KBM-7 (cell line): ENCODE measurements at regions not wholly inside any gene's neighbourhood (a gene's known extent, or its start where the extent isn't known, plus 50 kb on each side); places are given as distances from the start of the nearest gene placed in this dataset.
"Not testable (repeated sequence)": the region's sequence is repeated elsewhere in the genome, so short reads cannot be mapped to it uniquely, and the experiment has no call there.

Experiments
- DNase-seq: peaks from one replicate; pipeline ENCODE4 v3.0.0-alpha.2; 2015
- in situ Hi-C: fragments of 300-500 bp; cut with MboI; formaldehyde crosslinking; loops from 2 replicates; pipeline ENCODE4 v1.14.3; 2020; ENCODE audit warnings: low sequenced_read_pairs, low pct_unique_long_range_greater_than_20kb, mixed read lengths

GRCh38 chr22:44619560-44620128 lies 82.4 kb upstream of the PRR5 start:
- in situ Hi-C loops, DNase-seq: not testable (repeated sequence)

GRCh38 chr22:44618910-44619309 lies 83.1 kb upstream of the PRR5 start:
- in situ Hi-C loops, DNase-seq: not testable (repeated sequence)

GRCh38 chr22:44618400-44618799 lies 83.6 kb upstream of the PRR5 start:
- in situ Hi-C loops: no loop called here
- DNase-seq: no peak

- no peak for DNase-seq
- in situ Hi-C loops: no loop called here
These were observed 84.2 kb upstream of the PRR5 start for GRCh38 chr22:44617828-44618227.

- DNase-seq: no peak
- in situ Hi-C loops: no loop called here
These were observed 84.9 kb upstream of the PRR5 start for GRCh38 chr22:44616882-44617655.

GRCh38 chr22:44616461-44616860 lies 85.5 kb upstream of the PRR5 start:
- in situ Hi-C loops: no loop called here
- DNase-seq: no peak

- in situ Hi-C loops: no loop called here
- no peak for DNase-seq
These were observed 86.3 kb upstream of the PRR5 start for GRCh38 chr22:44615602-44616180.

GRCh38 chr22:44615146-44615545 lies 86.9 kb upstream of the PRR5 start:
- DNase-seq: no peak
- in situ Hi-C loops: no loop called here

- in situ Hi-C loops: no loop called here
These were observed 88.8 kb upstream of the PRR5 start for GRCh38 chr22:44613196-44613595.

GRCh38 chr22:44611880-44612496 lies 90.0 kb upstream of the PRR5 start:
- in situ Hi-C loops: no loop called here
- peak; percentile 62 for DNase-seq

More at GRCh38 chr22:44613196-44613595, 88.8 kb upstream of the PRR5 start:
- no peak for DNase-seq

- in situ Hi-C loops: no loop called here
- DNase-seq: no peak
These were observed 91.9 kb upstream of the PRR5 start for GRCh38 chr22:44610071-44610470.

GRCh38 chr22:44609400-44609988 lies 92.5 kb upstream of the PRR5 start:
- no peak for DNase-seq
- in situ Hi-C loops: no loop called here

GRCh38 chr22:44608597-44609399 lies 93.2 kb upstream of the PRR5 start:
- in situ Hi-C loops: no loop called here
- no peak for DNase-seq

GRCh38 chr22:44606126-44606525 lies 95.9 kb upstream of the PRR5 start:
- in situ Hi-C loops: no loop called here
- DNase-seq: no peak

- in situ Hi-C loops: no loop called here
- DNase-seq: no peak
These were observed 96.5 kb upstream of the PRR5 start for GRCh38 chr22:44605486-44605885.

GRCh38 chr22:44604991-44605390 lies 97.0 kb upstream of the PRR5 start:
- no peak for DNase-seq
- in situ Hi-C loops: no loop called here

GRCh38 chr22:44604455-44604854 lies 97.5 kb upstream of the PRR5 start:
- DNase-seq: no peak

GRCh38 chr22:44603767-44604166 lies 98.2 kb upstream of the PRR5 start:
- no peak for DNase-seq
- in situ Hi-C loops: no loop called here

More at GRCh38 chr22:44604455-44604854, 97.5 kb upstream of the PRR5 start:
- in situ Hi-C loops: no loop called here

- no peak for DNase-seq
- in situ Hi-C loops: no loop called here
These were observed 100.3 kb upstream of the PRR5 start for GRCh38 chr22:44601725-44602124.
